Thyroid gland (tissue), 4 donors: ENCODE measurements at regions not wholly inside any gene's neighbourhood (a gene's known extent, or its start where the extent isn't known, plus 50 kb on each side); places are given as distances from the start of the nearest gene placed in this dataset.

Experiments used
- CTCF ChIP-seq, 6 experiments: fragments of 200-600 bp in 3 of 6; fragments of 450-650 bp in 3 of 6; sonication (generic) in 3 of 6; IDR thresholded peaks; one replicate each; pipeline ENCODE4 v1.5.1; 2016 to 2019; ENCODE audit warnings: antibody characterized with exemption in 6 of 6, mild to moderate bottlenecking in 2 of 6, inconsistent platforms in 1 of 6, moderate library complexity in 1 of 6
- POLR2A ChIP-seq, 2 donors: fragments of 450-650 bp; IDR thresholded peaks; one replicate each; pipeline ENCODE4 v1.6.1; 2017; ENCODE audit warnings: antibody characterized with exemption in 2 of 2, mild to moderate bottlenecking in 2 of 2, moderate library complexity in 1 of 2

GRCh38 chr16:5347561-5347960 is 250.0 kb upstream of the EEF2KMT start:
- TF ChIP-seq CTCF (IDR thresholded peaks at IDR 0.05) = no peak
- TF ChIP-seq POLR2A (IDR thresholded peaks at IDR 0.05) = no peak
